A673 (cell line): ENCODE measurements at regions not wholly inside any gene's neighbourhood (a gene's known extent, or its start where the extent isn't known, plus 50 kb on each side); places are given as distances from the start of the nearest gene placed in this dataset.

Source experiments
- BruUV-seq: library from RNA; stranded (reverse); fragments of 400-500 nt; replicated peaks from 2 replicates; lab custom pipeline; 2021; lab: Mats Ljungman, UMichigan
- CTCF ChIA-PET: fragments of 300-600 bp; sonication (Branson Sonifier 250); formaldehyde crosslinking; loops from one replicate; lab custom pipeline; 2022; ENCODE audit warnings: antibody characterized with exemption; lab: Charles Lee
- POLR2A ChIA-PET: fragments of 300-600 bp; sonication (Branson Sonifier 250); formaldehyde crosslinking; loops from one replicate; lab custom pipeline; 2022; ENCODE audit warnings: antibody characterized with exemption; ENCODE audit not compliant: low non-redundant PET; lab: Charles Lee
- DNase-seq: peaks from one replicate; pipeline ENCODE4 v3.0.0-alpha.2; 2015; ENCODE audit warnings: low spot score
- H3K27ac ChIP-seq: fragments of 200-600 bp; sonication (generic); 2 replicates; pipeline ENCODE4 v1.5.1; 2016; ENCODE audit warnings: mixed run types, low read depth, mild to moderate bottlenecking, mixed read lengths, antibody characterized with exemption, low read length; ENCODE audit not compliant: poor library complexity, severe bottlenecking
- H3K27me3 ChIP-seq: fragments of 200-600 bp; sonication (generic); replicated peaks from 2 replicates; pipeline ENCODE4 v1.6.1; 2017; ENCODE audit warnings: mixed run types, low read depth, mild to moderate bottlenecking, mixed read lengths, antibody characterized with exemption, low read length; ENCODE audit not compliant: insufficient read depth, poor library complexity
- H3K36me3 ChIP-seq: fragments of 200-600 bp; sonication (generic); 2 replicates; pipeline ENCODE4 v1.6.1; 2016; ENCODE audit warnings: mixed run types, mild to moderate bottlenecking, mixed read lengths, antibody characterized with exemption, low read length; ENCODE audit not compliant: insufficient read depth, poor library complexity, severe bottlenecking
- H3K4me1 ChIP-seq: fragments of 200-600 bp; sonication (generic); 2 replicates; pipeline ENCODE4 v1.6.1; 2017; ENCODE audit warnings: mixed run types, mild to moderate bottlenecking, mixed read lengths, antibody characterized with exemption, low read length; ENCODE audit not compliant: insufficient read depth, poor library complexity, severe bottlenecking
- H3K4me3 ChIP-seq: fragments of 200-600 bp; sonication (generic); 2 replicates; pipeline ENCODE4 v1.5.1; 2016; ENCODE audit warnings: low read depth, mixed run types, mild to moderate bottlenecking, mixed read lengths, low read length; ENCODE audit not compliant: poor library complexity, severe bottlenecking
- H3K9me3 ChIP-seq: fragments of 200-600 bp; sonication (generic); 2 replicates; pipeline ENCODE4 v1.6.1; 2016; ENCODE audit warnings: mixed run types, low read depth, mild to moderate bottlenecking, mixed read lengths, antibody characterized with exemption, low read length; ENCODE audit not compliant: poor library complexity, severe bottlenecking
- EZH2 ChIP-seq: fragments of 200-600 bp; sonication (generic); IDR thresholded peaks from 2 replicates; pipeline ENCODE4 v1.6.1; 2017; ENCODE audit warnings: borderline replicate concordance, low read depth, mild to moderate bottlenecking, mixed read lengths, antibody characterized with exemption, low read length; ENCODE audit not compliant: poor library complexity, severe bottlenecking
- intact Hi-C: fragments of 100-400 bp; cut with micrococcal nuclease; formaldehyde crosslinking; loops from one replicate; pipeline ENCODE4 v1.10.0; 2022; ENCODE audit not compliant: unreplicated experiment
- TF ChIP-seq, protein P1 (sequence below): fragments of 300-800, 200-600 bp; sonication (generic); conservative IDR thresholded peaks from 2 replicates; pipeline ENCODE4 v1.5.1; 2017; ENCODE audit warnings: low read depth, mild to moderate bottlenecking, antibody characterized with exemption, low read length, moderate library complexity, mixed read lengths

DNA sequence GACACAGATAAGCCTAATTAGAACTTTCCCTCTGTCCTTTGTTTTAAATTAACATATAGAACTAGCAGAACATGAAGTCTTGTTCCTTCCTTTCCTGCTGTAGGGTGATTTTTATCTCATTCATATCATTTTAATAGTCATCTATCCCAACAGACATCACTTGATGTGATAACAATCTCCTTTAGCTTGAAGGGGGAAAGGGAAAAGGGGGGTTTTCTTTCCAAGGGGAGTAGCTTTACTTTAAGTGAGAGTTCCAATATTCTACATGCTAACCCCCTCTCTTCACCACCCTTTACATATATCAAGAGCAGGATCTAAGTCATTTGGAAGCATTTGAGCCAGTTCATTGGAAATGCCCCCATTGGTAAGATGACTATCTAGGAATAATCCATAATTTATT lies 241.9 kb downstream of the HHIPL2 start:
- no peaks in the 10 kb centered on the region for H3K27me3 ChIP-seq
- BruUV-seq: no TSS peak
- DNase-seq: no peak
- H3K27ac ChIP-seq: no peak overlapping the region
- TF ChIP-seq, protein P1, sequence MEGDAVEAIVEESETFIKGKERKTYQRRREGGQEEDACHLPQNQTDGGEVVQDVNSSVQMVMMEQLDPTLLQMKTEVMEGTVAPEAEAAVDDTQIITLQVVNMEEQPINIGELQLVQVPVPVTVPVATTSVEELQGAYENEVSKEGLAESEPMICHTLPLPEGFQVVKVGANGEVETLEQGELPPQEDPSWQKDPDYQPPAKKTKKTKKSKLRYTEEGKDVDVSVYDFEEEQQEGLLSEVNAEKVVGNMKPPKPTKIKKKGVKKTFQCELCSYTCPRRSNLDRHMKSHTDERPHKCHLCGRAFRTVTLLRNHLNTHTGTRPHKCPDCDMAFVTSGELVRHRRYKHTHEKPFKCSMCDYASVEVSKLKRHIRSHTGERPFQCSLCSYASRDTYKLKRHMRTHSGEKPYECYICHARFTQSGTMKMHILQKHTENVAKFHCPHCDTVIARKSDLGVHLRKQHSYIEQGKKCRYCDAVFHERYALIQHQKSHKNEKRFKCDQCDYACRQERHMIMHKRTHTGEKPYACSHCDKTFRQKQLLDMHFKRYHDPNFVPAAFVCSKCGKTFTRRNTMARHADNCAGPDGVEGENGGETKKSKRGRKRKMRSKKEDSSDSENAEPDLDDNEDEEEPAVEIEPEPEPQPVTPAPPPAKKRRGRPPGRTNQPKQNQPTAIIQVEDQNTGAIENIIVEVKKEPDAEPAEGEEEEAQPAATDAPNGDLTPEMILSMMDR: no peak
- TF ChIP-seq EZH2: no peak
- H3K4me3 ChIP-seq: no peak overlapping the region
- H3K36me3 ChIP-seq: no peaks in the 10 kb centered on the region
- ChIA-PET POLR2A (no interaction called here), CTCF (no interaction called here)
- intact Hi-C loops: no loop called here
- H3K4me1 ChIP-seq: no peaks in the 10 kb centered on the region
- H3K9me3 ChIP-seq: no peaks in the 10 kb centered on the region

GRCh38 chr1:222301652-222302051 lies 246.3 kb downstream of the HHIPL2 start:
- Histone ChIP-seq H3K36me3 (no peaks in the 10 kb centered on the region), H3K27ac (no peak overlapping the region), H3K4me1 (no peaks in the 10 kb centered on the region), H3K9me3 (no peaks in the 10 kb centered on the region), H3K4me3 (no peak overlapping the region), H3K27me3 (no peaks in the 10 kb centered on the region)
- intact Hi-C loops: no loop called here
- CTCF ChIA-PET: no interaction called here
- TF ChIP-seq, protein P1: no peak
- no peak for TF ChIP-seq EZH2
- no TSS peak for BruUV-seq
- POLR2A ChIA-PET: no interaction called here
- no peak for DNase-seq

GRCh38 chr1:222299524-222299923 lies 248.4 kb downstream of the HHIPL2 start:
- no peak for TF ChIP-seq EZH2
- TF ChIP-seq, protein P1: no peak
- Histone ChIP-seq H3K4me1 (no peaks in the 10 kb centered on the region), H3K27me3 (no peaks in the 10 kb centered on the region), H3K27ac (no peak overlapping the region), H3K9me3 (no peaks in the 10 kb centered on the region), H3K36me3 (no peaks in the 10 kb centered on the region), H3K4me3 (no peak overlapping the region)
- CTCF ChIA-PET: no interaction called here
- POLR2A ChIA-PET: no interaction called here
- no peak for DNase-seq
- BruUV-seq: no TSS peak
- intact Hi-C loops: no loop called here
